ENCODE measurements at regions not wholly inside any gene's neighbourhood (a gene's known extent, or its start where the extent isn't known, plus 50 kb on each side); places are given as distances from the start of the nearest gene placed in this dataset.

GRCh38 chr7:85287106-85287825, 100.4 kb upstream of the SEMA3D start:
- Histone ChIP-seq H3K27ac (ENCODE audit: low read length) (no peak overlapping the region), H3K9ac (ENCODE audit: low read depth, low read length) (no peak overlapping the region), H3K27me3 (ENCODE audit: insufficient read depth, low read length, poor library complexity) (no peaks in the 10 kb centered on the region), H4K20me1 (ENCODE audit: insufficient read depth, low read length) (no peaks in the 10 kb centered on the region), H2AFZ (ENCODE audit: low read depth, low read length) (no peak overlapping the region), H3K4me2 (ENCODE audit: insufficient read depth, low read length) (no peak overlapping the region), H3K79me2 (ENCODE audit: insufficient read depth, low read length) (no peaks in the 10 kb centered on the region), H3K4me3 (ENCODE audit: low read depth in 1 of 2, low read length in 2 of 2) (no peak overlapping the region), H3K4me1 (ENCODE audit: insufficient read depth, low read length) (no peaks in the 10 kb centered on the region), H3K9me3 (ENCODE audit: insufficient read depth, low read length, severe bottlenecking) (no peaks in the 10 kb centered on the region), H3K36me3 (ENCODE audit: insufficient read depth, low read length) (no peaks in the 10 kb centered on the region)
- no peak for ATAC-seq (ENCODE audit: insufficient read depth, low read depth)
- no peak for DNase-seq
- TF ChIP-seq CTCF (IDR thresholded peaks at IDR 0.05; ENCODE audit: borderline replicate concordance, extremely low read depth, low read length, poor library complexity, severe bottlenecking) = no peak
- TF ChIP-seq EZH2 (IDR thresholded peaks at IDR 0.05; ENCODE audit: borderline replicate concordance, low read depth, low read length, severe bottlenecking) = no peak

GRCh38 chr7:85286446-85286845, 99.6 kb upstream of the SEMA3D start:
- Histone ChIP-seq H3K9ac (ENCODE audit: low read depth, low read length) (no peak overlapping the region), H3K36me3 (ENCODE audit: insufficient read depth, low read length) (no peaks in the 10 kb centered on the region), H2AFZ (ENCODE audit: low read depth, low read length) (no peak overlapping the region), H3K9me3 (ENCODE audit: insufficient read depth, low read length, severe bottlenecking) (no peaks in the 10 kb centered on the region), H3K27me3 (ENCODE audit: insufficient read depth, low read length, poor library complexity) (no peaks in the 10 kb centered on the region), H3K79me2 (ENCODE audit: insufficient read depth, low read length) (no peaks in the 10 kb centered on the region), H3K4me2 (ENCODE audit: insufficient read depth, low read length) (no peak overlapping the region), H3K4me1 (ENCODE audit: insufficient read depth, low read length) (no peaks in the 10 kb centered on the region), H3K27ac (ENCODE audit: low read length) (no peak overlapping the region), H4K20me1 (ENCODE audit: insufficient read depth, low read length) (no peaks in the 10 kb centered on the region), H3K4me3 (ENCODE audit: low read depth in 1 of 2, low read length in 2 of 2) (no peak overlapping the region)
- TF ChIP-seq CTCF (IDR thresholded peaks at IDR 0.05; ENCODE audit: borderline replicate concordance, extremely low read depth, low read length, poor library complexity, severe bottlenecking) (no peak), EZH2 (IDR thresholded peaks at IDR 0.05; ENCODE audit: borderline replicate concordance, low read depth, low read length, severe bottlenecking) (no peak)
- DNase-seq = no peak
- ATAC-seq (ENCODE audit: insufficient read depth, low read depth) = no peak

- Histone ChIP-seq H3K4me1 (ENCODE audit: insufficient read depth, low read length) (no peaks in the 10 kb centered on the region), H3K4me3 (ENCODE audit: low read depth in 1 of 2, low read length in 2 of 2) (no peak overlapping the region), H3K9ac (ENCODE audit: low read depth, low read length) (no peak overlapping the region), H3K4me2 (ENCODE audit: insufficient read depth, low read length) (no peak overlapping the region), H3K27ac (ENCODE audit: low read length) (no peak overlapping the region), H3K27me3 (ENCODE audit: insufficient read depth, low read length, poor library complexity) (no peaks in the 10 kb centered on the region), H3K9me3 (ENCODE audit: insufficient read depth, low read length, severe bottlenecking) (no peaks in the 10 kb centered on the region), H2AFZ (ENCODE audit: low read depth, low read length) (no peak overlapping the region), H3K36me3 (ENCODE audit: insufficient read depth, low read length) (no peaks in the 10 kb centered on the region), H4K20me1 (ENCODE audit: insufficient read depth, low read length) (no peaks in the 10 kb centered on the region), H3K79me2 (ENCODE audit: insufficient read depth, low read length) (no peaks in the 10 kb centered on the region)
- ATAC-seq (ENCODE audit: insufficient read depth, low read depth) = no peak
- no peak for TF ChIP-seq EZH2 (IDR thresholded peaks at IDR 0.05; ENCODE audit: borderline replicate concordance, low read depth, low read length, severe bottlenecking)
- no peak for TF ChIP-seq CTCF (IDR thresholded peaks at IDR 0.05; ENCODE audit: borderline replicate concordance, extremely low read depth, low read length, poor library complexity, severe bottlenecking)
- DNase-seq = no peak
Observed at GRCh38 chr7:85285527-85285926, 98.7 kb upstream of the SEMA3D start.
